Vagina (tissue), 2 donors: ENCODE measurements at regions not wholly inside any gene's neighbourhood (a gene's known extent, or its start where the extent isn't known, plus 50 kb on each side); places are given as distances from the start of the nearest gene placed in this dataset.
"Not testable (repeated sequence)": the region's sequence is repeated elsewhere in the genome, so short reads cannot be mapped to it uniquely, and the experiment has no call there.

Source experiments
- DNase-seq, 2 donors: peaks; one replicate each; pipeline ENCODE4 v3.0.0-alpha.2; 2017; ENCODE audit errors: extremely low spot score in 2 of 2
- H3K27ac ChIP-seq: fragments of 200-600 bp; sonication (generic); one replicate; pipeline ENCODE4 v1.5.1; 2019
- H3K27me3 ChIP-seq: fragments of 200-600 bp; sonication (generic); one replicate; pipeline ENCODE4 v1.5.1; 2019
- H3K36me3 ChIP-seq, 2 donors: fragments of 200-600 bp; sonication (generic); one replicate each; pipeline ENCODE4 v1.5.1; 2017 to 2019
- H3K4me1 ChIP-seq: fragments of 200-600 bp; sonication (generic); one replicate; pipeline ENCODE4 v1.5.1; 2019
- H3K4me3 ChIP-seq, 2 donors: fragments of 200-600 bp; sonication (generic); 1 replicate in 1 of 2; 2 replicates in 1 of 2; pipeline ENCODE4 v1.5.1; 2016 to 2019
- H3K9me3 ChIP-seq: fragments of 200-600 bp; sonication (generic); one replicate; pipeline ENCODE4 v1.5.1; 2019
- POLR2A ChIP-seq, 2 donors: fragments of 450-650 bp; IDR thresholded peaks; one replicate each; pipeline ENCODE4 v1.6.1; 2017; ENCODE audit warnings: antibody characterized with exemption in 2 of 2, mild to moderate bottlenecking in 2 of 2, moderate library complexity in 2 of 2
- POLR2AphosphoS5 ChIP-seq, 2 donors: sonication (generic); formaldehyde crosslinking; IDR thresholded peaks; one replicate each; pipeline ENCODE4 v1.9.0; 2017; ENCODE audit warnings: antibody characterized with exemption in 2 of 2, mild to moderate bottlenecking in 2 of 2, low read depth in 1 of 2; ENCODE audit not compliant: insufficient read depth in 1 of 2
- intact Hi-C: fragments of 100-400 bp; cut with DNase I; formaldehyde crosslinking; loops from one replicate; pipeline ENCODE4 v1.15.1; 2023
- TF ChIP-seq, protein P1 (sequence below), 3 experiments: fragments of 450-650 bp in 2 of 3; fragments of 200-600 bp in 1 of 3; sonication (generic) in 1 of 3; IDR thresholded peaks; one replicate each; pipeline ENCODE4 v1.5.1; 2017 to 2019; ENCODE audit warnings: antibody characterized with exemption in 3 of 3, mild to moderate bottlenecking in 2 of 3, moderate library complexity in 2 of 3

DNA sequence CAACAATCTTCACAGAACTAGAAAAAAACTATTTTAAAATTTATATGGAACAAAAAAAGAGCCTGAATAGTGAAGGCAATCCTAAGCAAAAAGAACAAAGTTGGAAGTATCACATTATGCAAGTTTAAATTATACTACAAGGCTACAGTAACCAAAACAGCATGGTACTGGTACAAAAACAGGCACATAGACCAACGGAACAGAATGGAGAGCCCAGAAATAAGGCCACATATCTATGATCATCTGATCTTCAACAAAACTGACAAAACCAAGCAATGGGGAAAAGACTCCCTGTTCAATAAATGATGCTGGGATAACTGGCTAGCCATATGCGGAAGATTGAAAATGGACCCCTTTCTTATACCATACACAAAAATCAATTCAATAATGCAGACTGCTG lies 74.4 kb upstream of the RTN4 start:
- H3K27ac ChIP-seq, H3K27me3 ChIP-seq, intact Hi-C loops, DNase-seq, H3K36me3 ChIP-seq, H3K9me3 ChIP-seq, H3K4me3 ChIP-seq: not testable (repeated sequence)
- H3K4me1 ChIP-seq = peaks cover 14% of the 10 kb centered on the region

DNA sequence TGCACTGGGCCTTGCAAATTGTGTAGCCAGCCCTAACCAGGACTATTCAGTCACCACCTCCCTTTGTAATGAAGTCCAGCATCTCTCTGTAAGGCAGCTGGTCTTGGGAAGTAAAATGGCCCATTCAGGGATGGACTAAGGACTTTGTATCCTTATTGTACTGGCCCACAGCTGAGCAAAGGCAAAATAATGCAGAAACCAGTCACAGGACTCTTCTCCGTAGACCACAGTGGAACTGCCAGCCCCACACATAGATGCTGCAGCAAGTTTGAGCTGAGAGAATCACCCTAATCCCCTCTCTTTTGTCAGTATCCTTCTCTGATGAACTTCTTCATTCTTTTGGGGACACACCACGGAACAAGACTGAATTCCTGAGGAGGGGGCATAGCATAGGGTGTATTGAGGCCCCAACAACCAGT lies 73.6 kb upstream of the RTN4 start:
- no peak for DNase-seq
- Histone ChIP-seq H3K4me3 (no peak overlapping the region), H3K27ac (no peak overlapping the region), H3K4me1 (peaks cover 19% of the 10 kb centered on the region), H3K9me3 (no peaks in the 10 kb centered on the region), H3K27me3 (no peaks in the 10 kb centered on the region), H3K36me3 (no peaks in the 10 kb centered on the region)
- TF ChIP-seq, protein P1, sequence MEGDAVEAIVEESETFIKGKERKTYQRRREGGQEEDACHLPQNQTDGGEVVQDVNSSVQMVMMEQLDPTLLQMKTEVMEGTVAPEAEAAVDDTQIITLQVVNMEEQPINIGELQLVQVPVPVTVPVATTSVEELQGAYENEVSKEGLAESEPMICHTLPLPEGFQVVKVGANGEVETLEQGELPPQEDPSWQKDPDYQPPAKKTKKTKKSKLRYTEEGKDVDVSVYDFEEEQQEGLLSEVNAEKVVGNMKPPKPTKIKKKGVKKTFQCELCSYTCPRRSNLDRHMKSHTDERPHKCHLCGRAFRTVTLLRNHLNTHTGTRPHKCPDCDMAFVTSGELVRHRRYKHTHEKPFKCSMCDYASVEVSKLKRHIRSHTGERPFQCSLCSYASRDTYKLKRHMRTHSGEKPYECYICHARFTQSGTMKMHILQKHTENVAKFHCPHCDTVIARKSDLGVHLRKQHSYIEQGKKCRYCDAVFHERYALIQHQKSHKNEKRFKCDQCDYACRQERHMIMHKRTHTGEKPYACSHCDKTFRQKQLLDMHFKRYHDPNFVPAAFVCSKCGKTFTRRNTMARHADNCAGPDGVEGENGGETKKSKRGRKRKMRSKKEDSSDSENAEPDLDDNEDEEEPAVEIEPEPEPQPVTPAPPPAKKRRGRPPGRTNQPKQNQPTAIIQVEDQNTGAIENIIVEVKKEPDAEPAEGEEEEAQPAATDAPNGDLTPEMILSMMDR (IDR thresholded peaks at IDR 0.05) = no peak
- TF ChIP-seq POLR2AphosphoS5 (IDR thresholded peaks at IDR 0.05; ENCODE audit: insufficient read depth in 1 of 2, low read depth in 1 of 2) (no peak), POLR2A (IDR thresholded peaks at IDR 0.05) (no peak)
- intact Hi-C loops = no loop called here

DNA sequence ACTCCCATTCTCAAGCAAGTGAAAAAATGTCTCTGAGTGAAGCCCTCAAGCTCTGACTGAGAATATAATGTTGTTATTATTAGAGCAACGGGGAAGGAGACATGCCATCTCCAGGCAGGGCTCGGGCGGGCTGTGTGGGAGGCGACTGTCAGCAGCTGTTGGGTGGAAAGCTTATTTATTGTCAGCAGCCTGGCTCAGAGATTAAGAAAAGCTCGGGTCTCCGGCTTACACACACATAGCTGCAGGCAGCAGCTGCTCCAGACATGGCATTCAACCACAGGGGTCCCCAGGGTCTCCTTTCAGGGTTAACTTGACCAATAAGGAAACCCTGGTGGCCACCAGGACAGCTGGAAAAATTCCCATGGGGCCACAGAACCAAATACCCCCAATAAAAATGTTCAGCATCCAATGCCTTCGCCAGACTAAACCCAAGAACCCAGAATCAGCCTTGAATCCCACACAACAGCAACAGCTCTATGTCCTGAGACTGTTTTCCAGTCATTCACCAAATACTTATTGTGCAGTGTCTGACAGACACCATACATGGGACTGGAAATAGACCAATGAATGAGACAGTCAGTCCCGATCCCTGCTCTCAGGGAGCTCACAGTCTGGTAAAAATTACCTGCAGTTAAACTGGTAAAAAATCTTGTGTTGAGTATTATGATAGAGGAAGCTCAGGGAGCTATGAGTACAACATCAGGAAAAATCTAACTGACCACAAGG lies 70.5 kb upstream of the RTN4 start:
- H3K4me1 ChIP-seq = peaks cover 19% of the 10 kb centered on the region
- TF ChIP-seq POLR2AphosphoS5 (IDR thresholded peaks at IDR 0.05; ENCODE audit: insufficient read depth in 1 of 2, low read depth in 1 of 2) = peak in 1 of 2 donors; percentile 35
- no peak for TF ChIP-seq POLR2A (IDR thresholded peaks at IDR 0.05)
- H3K36me3 ChIP-seq = no peaks in the 10 kb centered on the region
- no peaks in the 10 kb centered on the region for H3K27me3 ChIP-seq
- H3K4me3 ChIP-seq = no peak overlapping the region
- intact Hi-C loops = no loop called here
- DNase-seq = no peak
- peak overlapping the region; percentile 57 for H3K27ac ChIP-seq
- no peaks in the 10 kb centered on the region for H3K9me3 ChIP-seq

DNA sequence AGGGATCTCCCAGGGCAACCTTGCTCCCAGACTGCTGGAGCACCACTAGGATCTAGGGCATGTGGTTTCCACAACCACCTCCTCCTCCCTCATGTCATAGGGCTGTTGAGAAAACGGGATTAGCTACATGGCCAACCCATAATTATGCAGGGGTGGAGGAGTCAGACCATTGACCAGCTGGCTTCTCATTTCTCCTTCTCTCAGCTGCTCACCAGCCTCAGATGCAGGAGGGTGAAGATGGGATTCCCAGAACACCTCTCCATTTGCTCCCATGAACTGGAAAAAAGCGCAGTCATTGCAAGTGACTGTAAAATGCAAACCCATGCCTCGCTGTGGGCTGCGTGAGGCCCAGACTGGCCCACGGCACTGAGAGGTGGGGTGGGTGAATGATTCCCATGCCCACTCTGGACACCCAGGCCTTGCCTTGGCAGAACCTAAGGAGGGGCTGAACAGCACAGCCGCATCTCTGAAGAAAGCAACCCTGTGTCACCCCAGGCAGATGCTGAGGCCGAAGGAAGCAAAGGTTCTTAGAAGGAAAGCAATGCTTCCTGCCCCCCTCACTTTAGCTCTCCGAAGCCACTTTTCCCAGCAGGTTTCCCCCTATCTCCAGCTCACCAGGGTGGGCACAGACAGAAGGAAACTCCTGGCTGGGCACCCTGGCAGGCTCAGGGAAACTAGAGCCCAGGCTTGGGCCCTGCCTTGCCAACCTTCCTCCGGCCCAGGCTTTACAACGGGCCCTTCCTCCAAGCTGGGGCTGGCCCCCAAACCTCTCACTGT lies 69.6 kb upstream of the RTN4 start:
- intact Hi-C loops = no loop called here
- TF ChIP-seq POLR2AphosphoS5 (IDR thresholded peaks at IDR 0.05; ENCODE audit: insufficient read depth in 1 of 2, low read depth in 1 of 2) (no peak), POLR2A (IDR thresholded peaks at IDR 0.05) (no peak)
- TF ChIP-seq, protein P1 (IDR thresholded peaks at IDR 0.05) = no peak
- Histone ChIP-seq H3K4me3 (no peak overlapping the region), H3K36me3 (no peaks in the 10 kb centered on the region), H3K9me3 (no peaks in the 10 kb centered on the region), H3K27me3 (no peaks in the 10 kb centered on the region), H3K27ac (peak overlapping the region; percentile 57), H3K4me1 (peaks cover 19% of the 10 kb centered on the region)
- no peak for DNase-seq

DNA sequence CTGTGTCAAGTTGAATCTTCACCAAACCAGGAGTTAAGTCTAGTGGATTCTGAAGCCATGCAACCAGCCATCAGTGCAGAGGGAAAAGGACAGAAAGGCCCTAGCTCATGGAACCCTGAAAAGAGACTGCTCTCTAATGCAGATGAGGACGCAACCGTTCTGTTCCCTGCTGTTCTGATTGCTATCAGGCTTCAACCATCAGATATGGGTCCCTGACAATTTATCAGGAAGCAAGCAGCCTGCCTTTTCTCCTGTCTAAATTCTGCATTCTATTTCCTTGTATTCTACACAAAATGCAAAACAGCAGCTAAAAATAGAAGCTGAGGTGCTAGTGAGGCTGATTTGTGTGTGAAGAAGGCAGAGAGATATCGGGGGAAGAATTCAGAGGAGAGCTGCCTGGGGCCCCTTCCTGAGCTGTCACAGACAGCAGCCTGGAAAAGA lies 68.4 kb upstream of the RTN4 start:
- no peaks in the 10 kb centered on the region for H3K27me3 ChIP-seq
- H3K4me1 ChIP-seq = peaks cover 19% of the 10 kb centered on the region

More for the DNA sequence above, 68.4 kb upstream of the RTN4 start:
- no peak overlapping the region for H3K27ac ChIP-seq
- no peak for DNase-seq
- no peaks in the 10 kb centered on the region for H3K36me3 ChIP-seq
- no peak overlapping the region for H3K4me3 ChIP-seq
- intact Hi-C loops = no loop called here
- TF ChIP-seq, protein P1 (IDR thresholded peaks at IDR 0.05) = no peak
- no peak for TF ChIP-seq POLR2AphosphoS5 (IDR thresholded peaks at IDR 0.05; ENCODE audit: insufficient read depth in 1 of 2, low read depth in 1 of 2)
- no peaks in the 10 kb centered on the region for H3K9me3 ChIP-seq
